H9 (cell line): ENCODE measurements at regions not wholly inside any gene's neighbourhood (a gene's known extent, or its start where the extent isn't known, plus 50 kb on each side); places are given as distances from the start of the nearest gene placed in this dataset.

ENCODE experiments used
- DNase-seq: peaks from one replicate; pipeline ENCODE4 v3.0.0-alpha.2; 2017
- H2AFZ ChIP-seq: one replicate; pipeline ENCODE4 v1.6.1; 2013; ENCODE audit warnings: mild to moderate bottlenecking, low read length, control low read depth, moderate library complexity
- H2AK5ac ChIP-seq: 2 replicates; pipeline ENCODE4 v1.6.1; 2013; ENCODE audit warnings: low read length, control low read depth, mixed read lengths; ENCODE audit not compliant: insufficient read length
- H2BK120ac ChIP-seq: one replicate; pipeline ENCODE4 v1.6.1; 2013; ENCODE audit warnings: low read depth, mild to moderate bottlenecking, low read length, control low read depth, inconsistent platforms; ENCODE audit not compliant: poor library complexity, severe bottlenecking
- H2BK12ac ChIP-seq: 2 replicates; pipeline ENCODE4 v1.6.1; 2013; ENCODE audit warnings: low read length, control low read depth, mixed read lengths, low read depth; ENCODE audit not compliant: insufficient read length
- H2BK15ac ChIP-seq: 2 replicates; pipeline ENCODE4 v1.6.1; 2013; ENCODE audit warnings: low read depth, low read length, control low read depth
- H2BK20ac ChIP-seq: one replicate; pipeline ENCODE4 v1.6.1; 2013; ENCODE audit warnings: low read depth, mild to moderate bottlenecking, low read length, control low read depth, inconsistent platforms; ENCODE audit not compliant: poor library complexity, severe bottlenecking
- H2BK5ac ChIP-seq: 2 replicates; pipeline ENCODE4 v1.6.1; 2013; ENCODE audit warnings: low read length, control low read depth, mixed read lengths; ENCODE audit not compliant: insufficient read length
- H3K14ac ChIP-seq: 2 replicates; pipeline ENCODE4 v1.6.1; 2013; ENCODE audit warnings: low read length, control low read depth; ENCODE audit not compliant: insufficient read depth
- H3K18ac ChIP-seq: 2 replicates; pipeline ENCODE4 v1.6.1; 2013; ENCODE audit warnings: low read depth, mild to moderate bottlenecking, mixed read lengths, low read length, control low read depth; ENCODE audit not compliant: insufficient read length
- H3K23ac ChIP-seq: 2 replicates; pipeline ENCODE4 v1.6.1; 2013; ENCODE audit warnings: low read length, control low read depth, mixed read lengths, low read depth; ENCODE audit not compliant: insufficient read length
- H3K23me2 ChIP-seq: 2 replicates; pipeline ENCODE4 v1.6.1; 2013; ENCODE audit warnings: low read depth, mild to moderate bottlenecking, mixed read lengths, low read length, control low read depth; ENCODE audit not compliant: insufficient read length, poor library complexity, severe bottlenecking
- H3K27ac ChIP-seq: 2 replicates; pipeline ENCODE4 v1.5.1; 2013; ENCODE audit warnings: low read length, control low read depth, mixed read lengths, low read depth; ENCODE audit not compliant: insufficient read length
- H3K27me3 ChIP-seq: 2 replicates; pipeline ENCODE4 v1.6.1; 2013; ENCODE audit warnings: low read length, control low read depth, inconsistent platforms; ENCODE audit not compliant: insufficient read depth
- H3K4ac ChIP-seq: 2 replicates; pipeline ENCODE4 v1.6.1; 2013; ENCODE audit warnings: low read depth, mild to moderate bottlenecking, control low read depth, inconsistent platforms, low read length, moderate library complexity
- H3K4me1 ChIP-seq: 2 replicates; pipeline ENCODE4 v1.6.1; 2013; ENCODE audit warnings: low read length, control low read depth, inconsistent platforms; ENCODE audit not compliant: insufficient read depth
- H3K4me2 ChIP-seq: 2 replicates; pipeline ENCODE4 v1.6.1; 2013; ENCODE audit warnings: low read length, control low read depth, mixed read lengths; ENCODE audit not compliant: insufficient read length, insufficient read depth
- H3K56ac ChIP-seq: 2 replicates; pipeline ENCODE4 v1.6.1; 2013; ENCODE audit warnings: low read depth, mild to moderate bottlenecking, mixed read lengths, low read length, control low read depth; ENCODE audit not compliant: insufficient read length
- H3K79me1 ChIP-seq: 2 replicates; pipeline ENCODE4 v1.6.1; 2013; ENCODE audit warnings: low read depth, mild to moderate bottlenecking, moderate library complexity, low read length, control low read depth, inconsistent platforms; ENCODE audit not compliant: insufficient read depth, poor library complexity, severe bottlenecking
- H3K79me2 ChIP-seq: 2 replicates; pipeline ENCODE4 v1.6.1; 2013; ENCODE audit warnings: low read length, control low read depth, inconsistent platforms; ENCODE audit not compliant: insufficient read depth
- H3K9ac ChIP-seq: 2 replicates; pipeline ENCODE4 v1.6.1; 2013; ENCODE audit warnings: low read length, control low read depth, mixed read lengths; ENCODE audit not compliant: insufficient read length; ENCODE audit errors: extremely low read depth
- H3K9me3 ChIP-seq: one replicate; pipeline ENCODE4 v1.6.1; 2013; ENCODE audit warnings: low read depth, low read length, inconsistent platforms; ENCODE audit not compliant: control insufficient read depth
- H3T11ph ChIP-seq: one replicate; pipeline ENCODE4 v1.6.1; 2013; ENCODE audit warnings: mild to moderate bottlenecking, low read length, control low read depth, inconsistent platforms
- H4K20me1 ChIP-seq: one replicate; pipeline ENCODE4 v1.6.1; 2013; ENCODE audit not compliant: control insufficient read depth, insufficient read length, insufficient read depth
- H4K5ac ChIP-seq: 2 replicates; pipeline ENCODE4 v1.6.1; 2013; ENCODE audit warnings: low read depth, mild to moderate bottlenecking, mixed read lengths, low read length, control low read depth; ENCODE audit not compliant: insufficient read length
- H4K8ac ChIP-seq: replicated peaks from 2 replicates; pipeline ENCODE4 v1.6.1; 2013; ENCODE audit warnings: low read length, control low read depth, mixed read lengths, low read depth; ENCODE audit not compliant: insufficient read length
- H4K91ac ChIP-seq: 2 replicates; pipeline ENCODE4 v1.6.1; 2013; ENCODE audit warnings: low read depth, mild to moderate bottlenecking, moderate library complexity, mixed read lengths, low read length, control low read depth; ENCODE audit not compliant: insufficient read length
- H3K27ac Mint-ChIP-seq, 3 experiments: 2 replicates in 2 of 3; 3 replicates in 1 of 3; pipeline ENCODE4 v1.8.0; 2020 to 2021; ENCODE audit warnings: mixed read lengths in 3 of 3, mild to moderate bottlenecking in 1 of 3, moderate library complexity in 1 of 3
- H3K27me3 Mint-ChIP-seq: 2 replicates; pipeline ENCODE4 v1.8.0; 2021; ENCODE audit warnings: low read depth, mild to moderate bottlenecking, moderate library complexity, mixed read lengths
- H3K36me3 Mint-ChIP-seq, 3 experiments: 2 replicates in 2 of 3; 3 replicates in 1 of 3; pipeline ENCODE4 v1.8.0; 2020 to 2021; ENCODE audit warnings: low read depth in 3 of 3, mixed read lengths in 3 of 3; ENCODE audit not compliant: insufficient read depth in 1 of 3
- H3K4me1 Mint-ChIP-seq, 2 experiments: 2 replicates each; pipeline ENCODE4 v1.8.0; 2020; ENCODE audit warnings: mixed read lengths in 2 of 2
- H3K4me3 Mint-ChIP-seq, 2 experiments: 2 replicates in 1 of 2; 3 replicates in 1 of 2; pipeline ENCODE4 v1.8.0; 2020 to 2021; ENCODE audit warnings: mild to moderate bottlenecking in 2 of 2, mixed read lengths in 2 of 2, moderate library complexity in 1 of 2
- H3K9me3 Mint-ChIP-seq, 2 experiments: 2 replicates in 1 of 2; 3 replicates in 1 of 2; pipeline ENCODE4 v1.8.0; 2020; ENCODE audit warnings: mild to moderate bottlenecking in 2 of 2, mixed read lengths in 2 of 2, moderate library complexity in 1 of 2
- CTCF ChIP-seq: fragments of 200-600 bp; sonication (generic); conservative IDR thresholded peaks from 3 replicates; pipeline ENCODE4 v1.8.0; 2021; ENCODE audit warnings: antibody characterized with exemption, mild to moderate bottlenecking
- WGBS: extraction: QIAGEN DNeasy Blood & Tissue Kit; methylation state at CpG from one replicate; pipeline ENCODE4 v1.1.7; 2013; ENCODE audit warnings: missing lambda C conversion rate, low lambda C conversion rate, mixed read lengths; ENCODE audit not compliant: insufficient read length; ENCODE audit errors: extremely low coverage; 5-methylcytosine and 5-hydroxymethylcytosine counted together

- no peak for TF ChIP-seq CTCF
- no peak overlapping the region for H3K9ac ChIP-seq
- H2AFZ ChIP-seq, result no peak overlapping the region
- no peak overlapping the region for H3K18ac ChIP-seq
- no peaks in the 10 kb centered on the region for H3K79me1 ChIP-seq
- no peaks in the 10 kb centered on the region for H3K4me1 ChIP-seq
- no peaks in the 10 kb centered on the region for H3K23me2 ChIP-seq
- no peak for DNase-seq
- H3K14ac ChIP-seq, result no peak overlapping the region
- no peak overlapping the region for H2BK20ac ChIP-seq
- Mint-ChIP-seq H3K4me1 (no peaks in the 10 kb centered on the region), H3K27ac (no peak overlapping the region), H3K4me3 (no peak overlapping the region), H3K27me3 (no peaks in the 10 kb centered on the region), H3K36me3 (no peaks in the 10 kb centered on the region; a peak in 1 of 7 replicates), H3K9me3 (no peaks in the 10 kb centered on the region)
- no peak overlapping the region for H4K5ac ChIP-seq
- no peak overlapping the region for H2BK5ac ChIP-seq
- H2BK120ac ChIP-seq, result no peak overlapping the region
- no peak overlapping the region for H3K56ac ChIP-seq
- no peaks in the 10 kb centered on the region for H4K20me1 ChIP-seq
- H4K91ac ChIP-seq, result no peak overlapping the region
- H3K27me3 ChIP-seq, result no peaks in the 10 kb centered on the region
- WGBS, result no CpG with 5 or more reads among the region's 5 CpGs
- H3K4ac ChIP-seq, result no peak overlapping the region
- no peak overlapping the region for H3T11ph ChIP-seq
- H2BK12ac ChIP-seq, result no peak overlapping the region
- H3K4me2 ChIP-seq, result no peak overlapping the region
- no peak overlapping the region for H4K8ac ChIP-seq
- H2AK5ac ChIP-seq, result no peak overlapping the region
- no peaks in the 10 kb centered on the region for H3K79me2 ChIP-seq
- no peak overlapping the region for H3K23ac ChIP-seq
- H2BK15ac ChIP-seq, result no peak overlapping the region
- H3K27ac ChIP-seq, result no peak overlapping the region
- H3K9me3 ChIP-seq, result no peaks in the 10 kb centered on the region
These were observed 265.4 kb downstream of the GASK1B start for GRCh38 chr4:157907226-157907946.
